ENCODE measurements at regions not wholly inside any gene's neighbourhood (a gene's known extent, or its start where the extent isn't known, plus 50 kb on each side); places are given as distances from the start of the nearest gene placed in this dataset.

DNA sequence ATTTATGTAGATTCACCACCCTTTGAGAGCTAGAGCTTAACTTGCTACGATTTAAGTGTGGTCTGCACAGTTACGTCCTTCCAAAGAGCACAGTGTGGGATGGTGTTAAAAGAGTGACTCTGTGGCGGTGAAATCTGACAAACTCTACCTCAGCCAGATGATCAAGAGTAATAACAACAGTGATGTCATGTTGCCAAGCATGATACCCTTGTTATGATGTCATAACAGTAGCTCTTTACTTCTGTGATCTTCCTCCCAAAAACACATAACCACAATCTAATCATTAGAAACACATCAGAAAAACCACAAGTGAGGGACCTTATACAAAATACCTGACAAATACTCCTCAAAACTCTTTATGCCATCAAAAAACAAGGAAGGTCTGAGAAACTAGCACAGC, 649.3 kb downstream of the POM121L12 start:
- Histone ChIP-seq H3K4me1 (ENCODE audit: control insufficient read depth in 1 of 2, insufficient read depth in 2 of 2, low read length in 2 of 2) (no peaks in the 10 kb centered on the region), H2AFZ (ENCODE audit: low read depth, low read length, poor library complexity, severe bottlenecking) (no peak overlapping the region), H3K27me3 (ENCODE audit: insufficient read depth, low read length) (no peaks in the 10 kb centered on the region), H3K9ac (ENCODE audit: low read length) (no peak overlapping the region), H3K9me3 (ENCODE audit: control insufficient read depth in 1 of 2, insufficient read depth in 1 of 2, low read depth in 1 of 2, low read length in 2 of 2) (peaks cover 4 to 20% of the 10 kb centered on the region in 2 experiments; a peak in 2 of 4 replicates), H3K79me2 (ENCODE audit: insufficient read depth, low read length) (no peaks in the 10 kb centered on the region), H3K27ac (ENCODE audit: low read depth, low read length) (no peak overlapping the region), H3K4me3 (replicated peaks in 1 of 2; ENCODE audit: low read depth in 1 of 2, low read length in 2 of 2) (no peak overlapping the region), H3K9me2 (ENCODE audit: insufficient read depth) (no peaks in the 10 kb centered on the region), H4K20me1 (ENCODE audit: insufficient read depth) (no peaks in the 10 kb centered on the region), H3K36me3 (ENCODE audit: control insufficient read depth in 1 of 2, insufficient read depth in 2 of 2, low read length in 2 of 2) (no peaks in the 10 kb centered on the region), H3K4me2 (ENCODE audit: low read length) (no peak overlapping the region)
- ChIA-PET RAD21 (ENCODE audit: low non-redundant PET in 1 of 2, low total read pairs in 2 of 2, uncharacterized antibody in 2 of 2, unreplicated experiment in 2 of 2) (no interaction called here), CTCF (no interaction called here), POLR2A (no interaction called here)
- intact Hi-C loops (cut with micrococcal nuclease): no loop called here
- no TSS peak for BruUV-seq (replicated peaks)
- DNase-seq (ENCODE audit: low read depth, low spot score) (no peak), ATAC-seq (no peak)
- TF ChIP-seq, protein P1, sequence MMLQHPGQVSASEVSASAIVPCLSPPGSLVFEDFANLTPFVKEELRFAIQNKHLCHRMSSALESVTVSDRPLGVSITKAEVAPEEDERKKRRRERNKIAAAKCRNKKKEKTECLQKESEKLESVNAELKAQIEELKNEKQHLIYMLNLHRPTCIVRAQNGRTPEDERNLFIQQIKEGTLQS (IDR thresholded peaks at IDR 0.05): no peak
- TF ChIP-seq CTCF (IDR thresholded peaks at IDR 0.05 in 2 of 3, conservative IDR thresholded peaks at IDR 0.05 in 1 of 3; ENCODE audit: borderline replicate concordance in 1 of 3, insufficient read depth in 1 of 3, low read depth in 2 of 3, low read length in 2 of 3): no peak

DNA sequence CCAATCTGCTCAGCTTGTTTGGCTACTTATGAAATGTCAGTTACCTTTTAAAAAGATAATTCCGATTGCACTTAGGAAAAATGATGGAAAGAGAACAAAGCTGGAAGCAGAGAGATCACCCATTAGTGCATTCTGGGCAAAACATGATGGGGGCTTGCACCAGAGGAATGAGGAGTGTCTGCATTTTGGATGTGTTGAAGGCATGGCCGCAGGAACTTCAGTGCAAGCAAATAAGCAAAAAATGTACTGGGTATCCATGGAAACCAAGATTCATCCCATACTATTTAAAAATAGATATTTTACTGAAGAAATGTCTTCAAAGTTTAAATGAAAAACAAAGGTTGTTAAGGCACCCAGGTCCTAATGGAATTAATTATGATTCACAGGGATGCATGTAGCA, 655.0 kb downstream of the POM121L12 start:
- Histone ChIP-seq H3K9ac (ENCODE audit: low read length) (no peak overlapping the region), H3K27me3 (ENCODE audit: insufficient read depth, low read length) (no peaks in the 10 kb centered on the region), H3K4me2 (ENCODE audit: low read length) (no peak overlapping the region), H3K4me1 (ENCODE audit: control insufficient read depth in 1 of 2, insufficient read depth in 2 of 2, low read length in 2 of 2) (no peaks in the 10 kb centered on the region), H3K79me2 (ENCODE audit: insufficient read depth, low read length) (no peaks in the 10 kb centered on the region), H3K4me3 (replicated peaks in 1 of 2; ENCODE audit: low read depth in 1 of 2, low read length in 2 of 2) (no peak overlapping the region), H3K36me3 (ENCODE audit: control insufficient read depth in 1 of 2, insufficient read depth in 2 of 2, low read length in 2 of 2) (no peaks in the 10 kb centered on the region), H3K9me2 (ENCODE audit: insufficient read depth) (no peaks in the 10 kb centered on the region), H4K20me1 (ENCODE audit: insufficient read depth) (no peaks in the 10 kb centered on the region), H2AFZ (ENCODE audit: low read depth, low read length, poor library complexity, severe bottlenecking) (no peak overlapping the region), H3K9me3 (ENCODE audit: control insufficient read depth in 1 of 2, insufficient read depth in 1 of 2, low read depth in 1 of 2, low read length in 2 of 2) (peaks cover 12% of the 10 kb centered on the region in 2 experiments; a peak in 2 of 4 replicates), H3K27ac (ENCODE audit: low read depth, low read length) (no peak overlapping the region)
- ChIA-PET CTCF (no interaction called here), RAD21 (ENCODE audit: low non-redundant PET in 1 of 2, low total read pairs in 2 of 2, uncharacterized antibody in 2 of 2, unreplicated experiment in 2 of 2) (no interaction called here), POLR2A (no interaction called here)
- BruUV-seq (replicated peaks): no TSS peak
- DNase-seq (ENCODE audit: low read depth, low spot score): no peak
- ATAC-seq: no peak
- TF ChIP-seq CBX3 (IDR thresholded peaks at IDR 0.05; ENCODE audit: low read depth) (no peak), YY1 (IDR thresholded peaks at IDR 0.05; ENCODE audit: extremely low read depth, insufficient replicate concordance, low read depth, low read length) (no peak), CEBPB (IDR thresholded peaks at IDR 0.05; ENCODE audit: low read depth) (no peak), REST (IDR thresholded peaks at IDR 0.05; ENCODE audit: low read depth) (no peak), FOSL1 (IDR thresholded peaks at IDR 0.05; ENCODE audit: low read depth) (no peak), EZH2phosphoT487 (IDR thresholded peaks at IDR 0.05; ENCODE audit: borderline replicate concordance) (no peak), SP1 (IDR thresholded peaks at IDR 0.05; ENCODE audit: low read depth) (no peak), SRF (IDR thresholded peaks at IDR 0.05; ENCODE audit: low read depth) (no peak)
- intact Hi-C loops (cut with micrococcal nuclease): no loop called here

Data from HCT116 (cell line).